Loucy (cell line): ENCODE measurements at regions not wholly inside any gene's neighbourhood (a gene's known extent, or its start where the extent isn't known, plus 50 kb on each side); places are given as distances from the start of the nearest gene placed in this dataset.

Experiments
- H2AFZ ChIP-seq: fragments of 200-600 bp; sonication (generic); 2 replicates; pipeline ENCODE4 v1.6.0; 2016; ENCODE audit warnings: antibody characterized with exemption, mild to moderate bottlenecking, low read length, moderate library complexity
- H3F3A ChIP-seq: fragments of 200-600 bp; 2 replicates; pipeline ENCODE4 v1.6.0; 2016; ENCODE audit warnings: antibody characterized with exemption, low read depth, mild to moderate bottlenecking
- H3K27me3 ChIP-seq: fragments of 200-600 bp; sonication (generic); 2 replicates; pipeline ENCODE4 v1.6.1; 2014; ENCODE audit warnings: low read length, mild to moderate bottlenecking; ENCODE audit not compliant: insufficient read depth, poor library complexity, severe bottlenecking
- H3K36me3 ChIP-seq: fragments of 200-600 bp; sonication (generic); 2 replicates; pipeline ENCODE4 v1.6.1; 2016; ENCODE audit warnings: low read length; ENCODE audit not compliant: insufficient read depth
- H3K4me1 ChIP-seq: fragments of 200-600 bp; sonication (generic); 2 replicates; pipeline ENCODE4 v1.5.1; 2014; ENCODE audit warnings: low read length, mild to moderate bottlenecking; ENCODE audit not compliant: insufficient read depth, poor library complexity, severe bottlenecking
- H3K4me2 ChIP-seq: fragments of 200-600 bp; sonication (generic); 2 replicates; pipeline ENCODE4 v1.6.0; 2014; ENCODE audit warnings: antibody characterized with exemption, low read length, low read depth, mild to moderate bottlenecking; ENCODE audit not compliant: poor library complexity, severe bottlenecking
- H3K4me3 ChIP-seq: fragments of 200-600 bp; sonication (generic); 2 replicates; pipeline ENCODE4 v1.5.1; 2014; ENCODE audit warnings: low read length, mild to moderate bottlenecking, mixed read lengths; ENCODE audit not compliant: poor library complexity, severe bottlenecking
- H3K79me2 ChIP-seq: fragments of 200-600 bp; sonication (generic); 2 replicates; pipeline ENCODE4 v1.6.1; 2014; ENCODE audit warnings: low read length; ENCODE audit not compliant: insufficient read depth
- H3K9ac ChIP-seq: fragments of 200-600 bp; sonication (generic); 2 replicates; pipeline ENCODE4 v1.6.0; 2014; ENCODE audit warnings: mild to moderate bottlenecking, low read depth, low read length, moderate library complexity; ENCODE audit not compliant: poor library complexity, severe bottlenecking
- H3K9me2 ChIP-seq: fragments of 200-600 bp; sonication (generic); replicated peaks from 2 replicates; pipeline ENCODE4 v1.6.1; 2016; ENCODE audit warnings: low read depth, low read length, mixed read lengths
- H3K9me3 ChIP-seq: fragments of 200-600 bp; sonication (generic); 2 replicates; pipeline ENCODE4 v1.6.1; 2014; ENCODE audit warnings: mild to moderate bottlenecking, antibody characterized with exemption, low read length, low read depth; ENCODE audit not compliant: insufficient read depth
- H4K20me1 ChIP-seq: fragments of 200-600 bp; sonication (generic); 2 replicates; pipeline ENCODE4 v1.6.0; 2014; ENCODE audit warnings: antibody characterized with exemption, low read length, mild to moderate bottlenecking; ENCODE audit not compliant: insufficient read depth, poor library complexity, severe bottlenecking
- EZH2phosphoT487 ChIP-seq: fragments of 200-600 bp; IDR thresholded peaks from 2 replicates; pipeline ENCODE4 v1.6.1; 2018; ENCODE audit warnings: antibody characterized with exemption, mild to moderate bottlenecking, moderate library complexity, borderline replicate concordance
- TF ChIP-seq, protein P1 (sequence below): fragments of 200-600 bp; sonication (generic); conservative IDR thresholded peaks from 2 replicates; pipeline ENCODE4 v1.5.1; 2014; ENCODE audit warnings: mild to moderate bottlenecking, antibody characterized with exemption, low read length

DNA sequence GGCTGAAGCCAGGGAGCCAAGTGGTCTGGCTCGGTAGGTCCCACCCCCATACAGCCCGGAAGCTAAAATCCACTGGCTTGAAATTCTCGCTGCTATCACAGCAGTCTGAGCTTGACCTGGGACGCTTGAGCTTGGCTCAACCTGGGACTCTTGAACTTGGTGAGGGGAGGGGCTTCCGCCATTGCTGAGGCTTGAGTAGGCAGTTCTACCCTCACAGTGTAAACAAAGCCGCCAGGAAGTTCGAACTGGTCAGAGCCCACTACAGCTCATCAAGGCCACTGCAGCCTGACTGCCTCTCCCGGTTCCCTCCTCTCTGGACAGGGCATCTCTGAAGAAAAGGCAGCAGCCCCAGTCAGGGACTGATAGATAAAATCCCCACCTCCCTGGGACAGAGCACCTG is 1337.7 kb downstream of the HACE1 start:
- H3K79me2 ChIP-seq = no peaks in the 10 kb centered on the region
- no peaks in the 10 kb centered on the region for H3K9me3 ChIP-seq
- H3K4me1 ChIP-seq = no peaks in the 10 kb centered on the region
- no peaks in the 10 kb centered on the region for H3K27me3 ChIP-seq
- no peaks in the 10 kb centered on the region for H3K36me3 ChIP-seq
- H3F3A ChIP-seq = no peaks in the 10 kb centered on the region
- no peaks in the 10 kb centered on the region for H4K20me1 ChIP-seq
- no peak overlapping the region for H3K9ac ChIP-seq
- no peak overlapping the region for H3K4me3 ChIP-seq
- H3K9me2 ChIP-seq = no peaks in the 10 kb centered on the region
- TF ChIP-seq, protein P1, sequence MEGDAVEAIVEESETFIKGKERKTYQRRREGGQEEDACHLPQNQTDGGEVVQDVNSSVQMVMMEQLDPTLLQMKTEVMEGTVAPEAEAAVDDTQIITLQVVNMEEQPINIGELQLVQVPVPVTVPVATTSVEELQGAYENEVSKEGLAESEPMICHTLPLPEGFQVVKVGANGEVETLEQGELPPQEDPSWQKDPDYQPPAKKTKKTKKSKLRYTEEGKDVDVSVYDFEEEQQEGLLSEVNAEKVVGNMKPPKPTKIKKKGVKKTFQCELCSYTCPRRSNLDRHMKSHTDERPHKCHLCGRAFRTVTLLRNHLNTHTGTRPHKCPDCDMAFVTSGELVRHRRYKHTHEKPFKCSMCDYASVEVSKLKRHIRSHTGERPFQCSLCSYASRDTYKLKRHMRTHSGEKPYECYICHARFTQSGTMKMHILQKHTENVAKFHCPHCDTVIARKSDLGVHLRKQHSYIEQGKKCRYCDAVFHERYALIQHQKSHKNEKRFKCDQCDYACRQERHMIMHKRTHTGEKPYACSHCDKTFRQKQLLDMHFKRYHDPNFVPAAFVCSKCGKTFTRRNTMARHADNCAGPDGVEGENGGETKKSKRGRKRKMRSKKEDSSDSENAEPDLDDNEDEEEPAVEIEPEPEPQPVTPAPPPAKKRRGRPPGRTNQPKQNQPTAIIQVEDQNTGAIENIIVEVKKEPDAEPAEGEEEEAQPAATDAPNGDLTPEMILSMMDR = no peak
- no peak for TF ChIP-seq EZH2phosphoT487
- H2AFZ ChIP-seq = no peak overlapping the region
- no peak overlapping the region for H3K4me2 ChIP-seq

DNA sequence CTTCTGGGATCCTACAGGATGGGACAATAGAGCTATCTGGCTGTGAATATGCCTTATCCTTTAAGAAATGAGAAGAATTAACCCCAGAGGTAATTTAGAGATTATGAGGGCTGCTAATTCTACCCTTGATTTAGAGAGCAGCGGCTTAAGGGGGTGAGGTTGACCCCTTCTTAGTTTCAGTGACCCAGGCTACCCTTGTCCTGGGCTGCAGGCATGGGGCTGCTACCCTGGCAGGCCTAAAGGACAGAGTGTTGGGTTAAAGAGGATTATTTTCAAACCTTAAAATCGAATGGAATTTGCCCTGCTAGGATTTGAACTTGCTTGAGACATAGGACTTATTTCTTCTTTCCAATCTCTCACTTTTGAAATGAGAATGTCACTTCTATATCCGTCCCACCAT is 1343.4 kb downstream of the HACE1 start:
- Histone ChIP-seq H4K20me1 (no peaks in the 10 kb centered on the region), H3K9me3 (no peaks in the 10 kb centered on the region), H3K36me3 (no peaks in the 10 kb centered on the region), H3K9ac (no peak overlapping the region), H3K4me3 (no peak overlapping the region), H3F3A (no peaks in the 10 kb centered on the region), H3K4me2 (no peak overlapping the region), H3K27me3 (no peaks in the 10 kb centered on the region), H2AFZ (no peak overlapping the region), H3K4me1 (no peaks in the 10 kb centered on the region), H3K79me2 (no peaks in the 10 kb centered on the region), H3K9me2 (no peaks in the 10 kb centered on the region)
- TF ChIP-seq, protein P1 = no peak
- TF ChIP-seq EZH2phosphoT487 = no peak

DNA sequence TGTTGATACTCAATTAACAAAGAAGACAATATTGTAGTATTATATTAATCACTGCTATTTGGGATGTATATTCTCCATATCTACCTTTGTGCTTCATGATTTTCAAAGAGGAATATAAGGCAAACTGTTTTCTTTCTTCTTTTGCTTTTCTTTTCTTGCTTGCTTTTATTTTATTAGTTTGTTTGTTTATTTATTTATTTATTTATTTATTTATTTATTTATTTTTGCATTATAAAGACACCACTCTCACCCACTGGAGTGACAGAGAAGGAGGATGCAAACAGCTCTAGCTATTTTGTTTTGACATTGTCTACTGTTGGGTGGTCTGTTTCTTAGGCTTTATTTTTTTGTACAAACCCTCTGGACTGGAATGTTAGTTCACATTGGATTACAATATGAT is 1352.7 kb downstream of the HACE1 start:
- Histone ChIP-seq H3K9ac (no peak overlapping the region), H3K4me2 (no peak overlapping the region), H3K27me3 (no peaks in the 10 kb centered on the region), H4K20me1 (no peaks in the 10 kb centered on the region), H3K9me2 (no peaks in the 10 kb centered on the region; the same call in 1 of the 2 replicates), H3K9me3 (no peaks in the 10 kb centered on the region), H2AFZ (no peak overlapping the region), H3K79me2 (no peaks in the 10 kb centered on the region), H3K4me1 (no peaks in the 10 kb centered on the region), H3K4me3 (no peak overlapping the region), H3F3A (no peaks in the 10 kb centered on the region), H3K36me3 (no peaks in the 10 kb centered on the region)
- TF ChIP-seq, protein P1 = no peak
- no peak for TF ChIP-seq EZH2phosphoT487
